SK-N-SH treated with all-trans-retinoic acid at 6 μM for 48 hours (cell line): ENCODE measurements at regions not wholly inside any gene's neighbourhood (a gene's known extent, or its start where the extent isn't known, plus 50 kb on each side); places are given as distances from the start of the nearest gene placed in this dataset.

Source experiments
- ATAC-seq: fragments of 200-7000 bp; cut with Tn5 transposase; 3 replicates; pipeline ENCODE4 v1.9.1; 2020; ENCODE audit warnings: mild to moderate bottlenecking, moderate library complexity
- ARNTL ChIP-seq: fragments of 450-650 bp; formaldehyde crosslinking; IDR thresholded peaks from 2 replicates; pipeline ENCODE4 v1.5.0; 2020; ENCODE audit warnings: low read depth, mild to moderate bottlenecking, moderate library complexity, borderline replicate concordance
- CSDC2 ChIP-seq: fragments of 250-450 bp; sonication (Bioruptor Pico); IDR thresholded peaks from 2 replicates; pipeline ENCODE4 v1.5.0; 2020; ENCODE audit warnings: mild to moderate bottlenecking, moderate library complexity
- CSRNP3 ChIP-seq: fragments of 250-450 bp; sonication (Bioruptor Pico); IDR thresholded peaks from 2 replicates; pipeline ENCODE4 v1.5.1; 2021; ENCODE audit warnings: mild to moderate bottlenecking, moderate library complexity
- ESRRG ChIP-seq: fragments of 250-450 bp; sonication (Bioruptor Pico); IDR thresholded peaks from 2 replicates; pipeline ENCODE4 v1.6.1; 2021; ENCODE audit warnings: mild to moderate bottlenecking
- GLIS3 ChIP-seq: fragments of 250-450 bp; sonication (Bioruptor Pico); IDR thresholded peaks from 2 replicates; pipeline ENCODE4 v1.5.0; 2020; ENCODE audit warnings: mild to moderate bottlenecking, moderate library complexity
- ISL1 ChIP-seq: fragments of 250-450 bp; sonication (Bioruptor Pico); IDR thresholded peaks from 2 replicates; pipeline ENCODE4 v2.1.2; 2022; ENCODE audit warnings: mild to moderate bottlenecking, moderate library complexity
- OSR1 ChIP-seq: fragments of 250-450 bp; sonication (Bioruptor Pico); IDR thresholded peaks from 2 replicates; pipeline ENCODE4 v1.8.0; 2022; ENCODE audit warnings: moderate library complexity, mild to moderate bottlenecking, inconsistent platforms
- PATZ1 ChIP-seq: fragments of 250-450 bp; sonication (Bioruptor Pico); IDR thresholded peaks from 2 replicates; pipeline ENCODE4 v1.8.0; 2020; ENCODE audit warnings: mild to moderate bottlenecking, moderate library complexity, borderline replicate concordance
- POU6F1 ChIP-seq: fragments of 250-450 bp; sonication (Bioruptor Pico); IDR thresholded peaks from 2 replicates; pipeline ENCODE4 v1.8.0; 2021; ENCODE audit warnings: low read depth, mild to moderate bottlenecking, moderate library complexity, borderline replicate concordance
- PPARA ChIP-seq: fragments of 250-450 bp; sonication (Bioruptor Pico); IDR thresholded peaks from 2 replicates; pipeline ENCODE4 v1.5.0; 2020; ENCODE audit warnings: mild to moderate bottlenecking, borderline replicate concordance
- RARB ChIP-seq: fragments of 250-450 bp; sonication (Bioruptor Pico); IDR thresholded peaks from 2 replicates; pipeline ENCODE4 v1.8.0; 2021; ENCODE audit warnings: mild to moderate bottlenecking, moderate library complexity
- SNAI2 ChIP-seq: fragments of 250-450 bp; sonication (Bioruptor Pico); IDR thresholded peaks from 2 replicates; pipeline ENCODE4 v1.5.0; 2020; ENCODE audit warnings: mild to moderate bottlenecking, moderate library complexity
- TCF4 ChIP-seq: fragments of 250-450 bp; sonication (Bioruptor Pico); IDR thresholded peaks from 2 replicates; pipeline ENCODE4 v1.8.0; 2021; ENCODE audit warnings: mild to moderate bottlenecking, moderate library complexity, borderline replicate concordance
- TSHZ2 ChIP-seq: fragments of 250-450 bp; sonication (Bioruptor Pico); IDR thresholded peaks from 2 replicates; pipeline ENCODE4 v1.5.0; 2020; ENCODE audit warnings: mild to moderate bottlenecking, moderate library complexity
- ZC3H10 ChIP-seq: fragments of 250-450 bp; sonication (Bioruptor Pico); IDR thresholded peaks from 2 replicates; pipeline ENCODE4 v1.5.1; 2021; ENCODE audit warnings: mild to moderate bottlenecking, moderate library complexity
- ZFP3 ChIP-seq: fragments of 250-450 bp; sonication (Bioruptor Pico); IDR thresholded peaks from 2 replicates; pipeline ENCODE4 v1.5.0; 2020; ENCODE audit warnings: mild to moderate bottlenecking, moderate library complexity
- ZFP30 ChIP-seq: fragments of 450-650 bp; formaldehyde crosslinking; IDR thresholded peaks from 2 replicates; pipeline ENCODE4 v1.5.0; 2022; ENCODE audit warnings: mild to moderate bottlenecking, moderate library complexity
- ZNF565 ChIP-seq: fragments of 450-650 bp; formaldehyde crosslinking; conservative IDR thresholded peaks from 2 replicates; pipeline ENCODE4 v1.5.0; 2020; ENCODE audit warnings: low read depth, mild to moderate bottlenecking, moderate library complexity
- ZNF70 ChIP-seq: fragments of 450-650 bp; formaldehyde crosslinking; IDR thresholded peaks from 2 replicates; pipeline ENCODE4 v1.5.0; 2020; ENCODE audit warnings: mild to moderate bottlenecking, moderate library complexity
- ZNF8 ChIP-seq: fragments of 450-650 bp; formaldehyde crosslinking; IDR thresholded peaks from 2 replicates; pipeline ENCODE4 v1.5.0; 2020; ENCODE audit warnings: mild to moderate bottlenecking, moderate library complexity
- TF ChIP-seq, protein P1 (sequence below): fragments of 250-450 bp; sonication (Bioruptor Pico); IDR thresholded peaks from 2 replicates; pipeline ENCODE4 v1.5.1; 2020; ENCODE audit warnings: low read depth, mild to moderate bottlenecking, moderate library complexity

GRCh38 chr4:133247861-133248260 lies 98.8 kb downstream of the PCDH10 start:
- TF ChIP-seq CSDC2 (CRISPR knock-in tag) (no peak), GLIS3 (CRISPR knock-in tag) (no peak), SNAI2 (CRISPR knock-in tag) (no peak), ZFP30 (CRISPR knock-in tag) (no peak), PATZ1 (no peak), ZNF8 (no peak)
- TF ChIP-seq, all 23 proteins: peak for 0

DNA sequence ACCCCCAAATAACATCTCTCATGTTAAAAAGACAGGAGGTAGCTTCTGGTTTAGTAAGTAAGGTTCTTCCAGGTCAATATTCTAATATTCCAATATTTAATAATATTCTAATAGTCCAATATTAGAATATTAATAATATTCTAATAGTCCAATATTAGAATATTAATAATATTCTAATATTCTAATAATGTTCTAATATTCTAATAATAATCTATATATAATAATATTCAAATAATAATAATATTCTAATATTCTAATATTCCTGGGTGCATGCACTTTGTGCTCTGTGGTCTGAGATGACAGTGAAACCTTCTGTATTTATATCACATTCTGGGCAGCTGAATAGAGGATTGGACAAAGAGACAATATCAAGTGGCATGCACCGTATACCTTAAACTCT lies 96.1 kb downstream of the PCDH10 start:
- TF ChIP-seq TCF4 (CRISPR knock-in tag) (no peak), OSR1 (no peak), PATZ1 (no peak), RARB (CRISPR knock-in tag) (no peak), CSDC2 (CRISPR knock-in tag) (no peak), CSRNP3 (CRISPR knock-in tag) (no peak), ISL1 (CRISPR knock-in tag) (no peak), ZNF565 (CRISPR knock-in tag) (no peak), ZFP3 (no peak), PPARA (no peak), ZC3H10 (no peak), ARNTL (no peak), ZNF70 (CRISPR knock-in tag) (no peak), SNAI2 (CRISPR knock-in tag) (no peak), ZFP30 (CRISPR knock-in tag) (no peak), ESRRG (CRISPR knock-in tag) (no peak), ZNF8 (no peak), TSHZ2 (CRISPR knock-in tag) (no peak), POU6F1 (CRISPR knock-in tag) (no peak)
- TF ChIP-seq, protein P1, sequence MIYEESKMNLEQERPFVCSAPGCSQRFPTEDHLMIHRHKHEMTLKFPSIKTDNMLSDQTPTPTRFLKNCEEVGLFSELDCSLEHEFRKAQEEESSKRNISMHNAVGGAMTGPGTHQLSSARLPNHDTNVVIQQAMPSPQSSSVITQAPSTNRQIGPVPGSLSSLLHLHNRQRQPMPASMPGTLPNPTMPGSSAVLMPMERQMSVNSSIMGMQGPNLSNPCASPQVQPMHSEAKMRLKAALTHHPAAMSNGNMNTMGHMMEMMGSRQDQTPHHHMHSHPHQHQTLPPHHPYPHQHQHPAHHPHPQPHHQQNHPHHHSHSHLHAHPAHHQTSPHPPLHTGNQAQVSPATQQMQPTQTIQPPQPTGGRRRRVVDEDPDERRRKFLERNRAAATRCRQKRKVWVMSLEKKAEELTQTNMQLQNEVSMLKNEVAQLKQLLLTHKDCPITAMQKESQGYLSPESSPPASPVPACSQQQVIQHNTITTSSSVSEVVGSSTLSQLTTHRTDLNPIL (CRISPR knock-in tag) = no peak
- TF ChIP-seq, all 23 proteins: peak for 0
- ATAC-seq = no peak

More at GRCh38 chr4:133247861-133248260, 98.8 kb downstream of the PCDH10 start:
- no peak for ATAC-seq
